OCI-M1 (cell line): ENCODE measurements at regions not wholly inside any gene's neighbourhood (a gene's known extent, or its start where the extent isn't known, plus 50 kb on each side); places are given as distances from the start of the nearest gene placed in this dataset.

Experiments used
- DNase-seq: peaks from one replicate; lab custom pipeline; 2025; lab: John Stamatoyannopoulos, UW

- no peak for DNase-seq
Measured at GRCh38 chr4:185894481-185894880, 82.5 kb upstream of the SORBS2 start.

GRCh38 chr4:185895351-185895750 lies 83.4 kb upstream of the SORBS2 start:
- no peak for DNase-seq

- DNase-seq = no peak
Measured at GRCh38 chr4:185895866-185896265, 83.9 kb upstream of the SORBS2 start.

- DNase-seq = peak; percentile 20
Measured at GRCh38 chr4:185896817-185897488, 85.0 kb upstream of the SORBS2 start.

- no peak for DNase-seq
Measured at GRCh38 chr4:185898413-185898812, 86.4 kb upstream of the SORBS2 start.

DNA sequence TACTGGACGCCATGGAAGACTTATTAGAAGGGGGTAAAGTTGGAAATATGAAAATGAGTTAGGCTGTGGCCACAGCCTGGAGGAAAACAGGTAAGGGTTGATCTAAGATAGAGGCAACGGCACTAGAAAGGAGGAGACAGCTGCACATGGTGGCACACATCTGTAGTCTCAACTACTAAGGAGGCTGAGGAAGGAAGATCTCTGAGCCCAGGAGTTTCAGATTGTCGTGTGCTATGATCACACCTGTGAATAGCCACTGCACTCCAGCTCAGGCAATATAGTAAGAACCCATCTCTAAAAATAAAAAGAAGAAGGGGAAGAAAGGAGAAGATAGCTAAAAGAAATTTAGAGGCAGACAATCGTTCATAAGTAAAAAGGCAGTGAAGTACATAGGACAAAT lies 87.8 kb upstream of the SORBS2 start:
- no peak for DNase-seq

DNA sequence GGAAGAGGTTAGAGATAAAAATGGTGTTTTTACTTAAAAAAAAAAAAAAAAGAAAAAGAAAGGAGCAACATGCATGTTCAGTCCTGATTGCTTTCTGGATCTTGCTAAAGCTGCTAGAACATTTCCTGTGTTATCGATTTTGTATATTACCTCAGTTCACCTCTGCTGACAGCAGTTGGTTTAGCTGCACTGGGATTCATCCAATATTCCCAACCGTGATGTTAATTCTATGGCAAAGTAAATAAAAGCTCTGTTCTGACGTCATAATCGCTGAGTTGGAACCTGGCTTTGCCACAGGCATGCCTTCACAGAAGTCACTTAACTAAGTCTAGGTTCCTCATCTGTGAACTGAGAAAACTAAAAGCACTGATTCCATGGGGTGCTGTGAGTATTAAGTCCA lies 90.7 kb upstream of the SORBS2 start:
- no peak for DNase-seq

GRCh38 chr4:185903205-185903604 lies 91.2 kb upstream of the SORBS2 start:
- peak; percentile 35 for DNase-seq

GRCh38 chr4:185904381-185904780 lies 92.4 kb upstream of the SORBS2 start:
- peak; percentile 87 for DNase-seq

DNA sequence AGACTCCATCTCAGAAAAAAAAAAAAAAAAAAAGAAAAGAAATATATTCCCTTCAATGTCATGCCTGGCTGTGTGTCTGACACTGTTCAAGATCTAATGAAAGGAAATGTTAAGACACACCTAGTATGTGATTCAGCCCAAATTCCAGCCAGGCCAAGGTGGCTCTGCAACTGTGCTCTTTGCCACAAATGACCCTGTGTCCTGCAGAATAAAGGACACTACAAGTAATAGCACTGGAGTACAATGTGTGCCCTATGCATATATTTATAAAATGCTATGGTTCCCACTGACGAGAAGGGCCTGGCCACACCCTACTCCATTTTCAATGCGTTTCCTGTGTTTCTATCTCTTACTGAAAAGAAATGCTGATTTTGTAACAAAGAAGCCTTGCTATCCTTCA lies 98.0 kb upstream of the SORBS2 start:
- DNase-seq = no peak

- no peak for DNase-seq
Measured at GRCh38 chr4:185911556-185912064, 99.6 kb upstream of the SORBS2 start.

GRCh38 chr4:185912779-185913178 lies 100.8 kb upstream of the SORBS2 start:
- DNase-seq = no peak

- DNase-seq = no peak
Measured at GRCh38 chr4:185914583-185915199, 102.7 kb upstream of the SORBS2 start.

DNA sequence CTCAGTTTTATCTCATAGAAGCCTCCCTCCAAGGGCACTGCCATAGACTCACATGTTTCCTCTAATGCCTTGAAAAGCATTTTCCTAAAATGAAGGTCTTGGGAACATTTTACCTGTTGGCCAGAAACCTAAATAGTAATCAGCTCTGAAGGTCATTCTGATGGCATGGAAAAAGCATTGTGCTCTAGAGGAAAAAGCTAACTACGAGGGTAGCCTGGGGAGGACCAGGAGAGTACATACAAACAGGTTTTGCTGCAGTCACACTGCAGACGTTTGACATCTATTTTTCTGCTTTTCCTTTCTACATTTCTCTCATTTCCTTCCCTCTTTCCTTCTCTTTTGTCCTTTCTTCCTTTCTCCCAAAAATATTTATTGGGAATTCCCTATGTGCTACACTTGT lies 103.3 kb upstream of the SORBS2 start:
- DNase-seq = no peak

DNA sequence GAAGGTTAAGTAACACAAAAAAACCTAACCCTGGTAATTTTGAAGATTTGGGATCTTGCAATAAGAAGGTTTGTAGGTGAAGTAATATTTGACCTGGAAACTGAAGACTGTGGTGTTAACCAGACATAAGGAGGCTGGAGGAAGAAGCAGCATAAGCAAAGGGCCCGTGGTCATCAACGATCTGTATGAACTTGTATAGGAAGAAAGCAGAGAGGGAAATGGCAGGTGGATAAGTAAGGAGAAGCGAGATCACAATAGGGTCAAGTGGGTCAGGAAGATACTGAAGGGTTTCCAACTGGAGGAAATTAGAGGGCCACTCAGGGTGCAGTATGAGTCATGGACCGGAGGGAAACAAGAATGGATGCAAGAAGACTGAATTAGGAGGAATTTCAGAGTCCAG lies 103.8 kb upstream of the SORBS2 start:
- no peak for DNase-seq

DNA sequence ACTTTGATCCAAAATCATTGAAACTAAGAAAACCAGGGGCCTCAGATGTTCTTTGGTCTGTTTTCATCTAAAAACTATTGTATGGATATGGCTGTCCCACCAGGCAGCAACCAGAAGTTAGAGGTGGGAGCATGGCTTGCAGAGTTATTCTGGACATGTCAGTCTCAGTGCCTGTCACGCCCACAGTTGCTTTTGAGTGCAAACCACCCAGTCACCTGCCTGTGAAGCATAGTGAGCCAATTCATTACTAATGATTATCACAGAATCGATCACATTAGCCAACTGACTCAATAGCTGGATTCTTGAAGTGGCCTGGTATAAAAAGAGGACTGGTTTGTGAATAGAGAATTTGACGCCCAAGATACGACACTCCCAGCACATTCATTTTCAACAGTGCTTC lies 104.2 kb upstream of the SORBS2 start:
- DNase-seq = no peak

- no peak for DNase-seq
Measured at GRCh38 chr4:185916683-185917082, 104.7 kb upstream of the SORBS2 start.

DNA sequence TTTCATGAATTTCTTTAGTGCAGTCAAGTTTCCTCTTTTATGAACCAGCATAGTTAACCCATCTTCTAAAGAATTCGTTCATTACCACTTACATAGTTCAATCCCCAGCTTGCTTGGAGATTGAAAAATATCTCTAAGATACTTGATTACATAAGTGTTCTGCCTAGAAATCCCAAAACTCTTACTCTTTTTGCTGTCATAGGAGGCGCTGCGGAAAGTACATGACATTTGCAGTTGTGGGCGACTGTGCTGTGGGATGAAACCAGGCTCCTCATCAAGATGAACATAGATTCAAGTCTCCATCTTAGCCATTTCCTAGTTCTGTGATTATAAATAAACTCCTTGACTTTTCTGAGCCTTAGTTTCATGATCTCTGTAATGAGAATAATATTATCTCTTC lies 107.1 kb upstream of the SORBS2 start:
- no peak for DNase-seq

- no peak for DNase-seq
Measured at GRCh38 chr4:185920171-185920570, 108.2 kb upstream of the SORBS2 start.

DNA sequence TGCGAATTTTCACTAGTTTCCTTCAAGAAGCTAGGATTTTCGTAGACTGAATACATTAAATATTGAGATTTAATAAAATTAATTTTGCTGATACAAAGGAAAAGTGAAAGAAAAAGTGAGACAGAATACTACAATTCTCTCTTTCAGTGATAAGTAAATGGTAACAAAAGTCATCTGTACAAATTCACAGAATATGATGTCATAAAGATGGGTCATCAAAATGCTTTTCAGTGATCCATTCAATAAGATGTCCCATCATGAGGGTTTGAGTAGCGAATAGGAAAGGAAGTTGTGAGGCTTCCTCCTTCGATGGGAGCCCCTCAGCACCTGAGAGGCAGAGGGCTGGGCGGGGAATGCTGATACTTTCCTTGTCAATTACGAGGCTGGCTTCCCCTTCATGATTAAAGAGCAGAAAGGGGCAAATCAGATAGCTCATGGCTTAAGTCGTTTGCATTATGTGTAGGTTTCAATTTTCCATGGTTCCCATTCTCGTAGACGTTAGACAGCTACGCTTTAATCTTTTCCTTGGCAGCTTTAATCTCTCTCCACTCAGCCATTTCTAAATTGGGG lies 108.8 kb upstream of the SORBS2 start:
- DNase-seq = peak; percentile 10

DNA sequence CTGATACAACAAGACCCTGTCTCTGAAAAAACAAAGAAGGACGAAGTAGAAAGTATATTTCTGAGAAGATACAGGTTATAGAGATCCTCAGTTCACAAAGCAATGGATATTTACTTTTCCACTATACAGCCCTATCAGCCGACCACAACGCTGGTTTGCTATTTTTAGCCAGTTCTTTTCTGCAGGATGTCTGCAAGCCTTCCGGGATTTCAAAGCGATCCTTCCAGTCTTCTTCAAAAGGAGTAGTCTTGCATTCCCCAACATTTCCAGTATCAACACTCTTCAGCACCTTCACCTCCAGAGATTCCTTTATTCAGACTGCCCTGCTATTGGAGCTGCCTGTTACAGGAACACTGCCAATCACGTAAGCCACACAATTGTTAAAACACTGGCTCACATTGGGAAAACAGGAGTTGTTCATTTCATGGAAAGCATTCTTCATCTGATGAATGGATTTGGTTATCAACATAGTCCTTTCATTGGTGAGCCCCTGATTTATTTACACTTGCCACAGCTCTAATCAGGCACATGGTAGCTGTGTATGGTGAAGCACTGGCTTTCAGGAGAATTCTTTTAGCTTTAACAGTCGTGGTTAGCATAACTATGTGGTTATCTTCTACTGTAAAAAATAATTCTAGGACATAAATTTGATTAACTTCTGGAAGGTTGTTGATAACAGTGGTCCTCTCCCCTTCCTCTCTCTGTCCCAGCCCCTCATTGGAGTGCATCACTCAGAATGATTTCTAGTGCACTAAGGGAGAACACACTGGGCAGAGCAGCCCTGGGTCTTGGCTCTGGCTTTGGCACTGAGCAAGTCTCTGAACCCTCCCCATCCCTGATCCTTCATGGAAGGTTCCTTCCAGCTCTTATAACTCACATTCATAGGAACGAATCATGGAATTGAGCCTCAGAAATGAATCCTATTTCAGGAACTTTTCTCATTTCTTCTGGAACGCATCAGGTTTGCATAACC lies 109.9 kb upstream of the SORBS2 start:
- no peak for DNase-seq

- no peak for DNase-seq
Measured at GRCh38 chr4:185924458-185925044, 112.6 kb upstream of the SORBS2 start.
